ENCODE measurements at regions not wholly inside any gene's neighbourhood (a gene's known extent, or its start where the extent isn't known, plus 50 kb on each side); places are given as distances from the start of the nearest gene placed in this dataset.
"Not testable (repeated sequence)": the region's sequence is repeated elsewhere in the genome, so short reads cannot be mapped to it uniquely, and the experiment has no call there.

DNA sequence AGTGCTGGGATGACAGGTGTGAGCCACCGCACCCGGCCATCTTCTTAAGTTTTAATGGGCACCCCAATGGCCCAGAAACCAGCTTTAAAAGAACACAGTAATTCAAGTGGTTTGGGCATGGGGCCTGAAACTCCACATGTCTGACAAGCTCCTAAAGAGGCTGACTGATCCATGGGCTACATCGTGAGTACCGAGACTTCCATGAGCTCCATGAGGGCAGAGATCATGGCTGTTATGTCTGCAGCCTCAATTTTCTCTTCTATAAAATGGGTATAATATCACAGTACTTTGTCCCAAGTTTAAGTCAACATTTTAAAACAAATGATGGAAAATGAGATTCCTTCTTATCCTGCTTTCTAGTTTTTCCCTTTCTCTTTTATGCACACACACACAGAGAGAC is 397.6 kb upstream of the MAF start:
- no peak for DNase-seq

DNA sequence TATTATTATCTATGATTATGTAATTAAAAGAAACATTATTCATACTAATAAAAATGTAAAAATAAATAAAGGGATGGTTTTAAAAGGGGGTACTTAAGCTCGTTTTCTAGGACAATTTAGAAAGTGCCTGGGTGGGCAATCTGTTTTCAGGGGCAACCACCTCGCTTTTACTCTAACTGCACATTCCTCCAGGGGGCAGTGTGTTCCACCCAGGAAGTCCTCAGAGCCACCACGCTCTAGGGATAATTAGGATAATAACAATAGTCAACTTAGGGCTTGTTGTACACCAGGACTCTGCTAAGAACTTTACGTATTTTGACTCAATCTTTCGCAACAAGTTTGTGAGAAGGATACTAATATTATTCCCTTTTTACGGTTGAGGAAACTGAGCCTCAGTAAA is 396.7 kb upstream of the MAF start:
- peak; percentile 10 to 28 (median 24) for DNase-seq

DNA sequence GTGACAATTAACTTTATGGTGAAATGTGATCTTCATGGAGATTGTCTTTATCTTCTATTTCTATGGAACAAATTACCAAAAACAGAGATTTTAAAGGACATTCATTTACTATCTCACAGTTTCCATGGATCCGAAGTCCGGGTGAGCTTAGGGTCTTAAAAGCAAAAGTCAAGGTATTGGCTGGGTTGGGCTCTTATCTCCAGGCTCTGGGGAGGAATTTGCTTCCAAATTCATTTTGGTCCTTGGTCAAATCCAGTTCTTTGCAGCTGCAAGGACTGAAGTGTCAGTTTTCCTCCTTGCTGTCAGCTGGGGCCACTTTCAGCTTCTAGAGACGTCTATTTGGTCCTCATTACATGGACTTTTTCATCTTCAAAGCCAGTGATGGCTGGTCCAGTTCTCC is 395.8 kb upstream of the MAF start:
- no peak for DNase-seq

DNA sequence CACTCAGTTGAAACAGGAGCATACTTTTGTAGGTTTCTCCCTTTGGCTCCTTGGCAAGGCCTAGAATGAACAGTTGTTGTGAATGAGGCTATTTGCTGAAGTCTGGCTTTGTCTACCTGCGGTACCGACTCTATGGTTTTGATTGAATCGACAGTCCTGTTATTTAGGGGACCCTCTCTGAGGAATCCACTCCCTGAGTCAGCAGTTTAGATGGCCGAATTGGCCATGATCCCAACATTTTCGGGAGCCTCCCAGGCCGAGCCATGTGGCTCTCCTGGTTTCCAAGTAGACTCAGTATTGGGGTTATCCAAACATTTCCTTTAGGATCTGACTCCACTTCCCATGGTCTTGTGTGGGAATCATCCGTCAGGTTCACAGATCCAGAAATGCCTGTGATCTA is 394.8 kb upstream of the MAF start:
- DNase-seq = no peak

DNA sequence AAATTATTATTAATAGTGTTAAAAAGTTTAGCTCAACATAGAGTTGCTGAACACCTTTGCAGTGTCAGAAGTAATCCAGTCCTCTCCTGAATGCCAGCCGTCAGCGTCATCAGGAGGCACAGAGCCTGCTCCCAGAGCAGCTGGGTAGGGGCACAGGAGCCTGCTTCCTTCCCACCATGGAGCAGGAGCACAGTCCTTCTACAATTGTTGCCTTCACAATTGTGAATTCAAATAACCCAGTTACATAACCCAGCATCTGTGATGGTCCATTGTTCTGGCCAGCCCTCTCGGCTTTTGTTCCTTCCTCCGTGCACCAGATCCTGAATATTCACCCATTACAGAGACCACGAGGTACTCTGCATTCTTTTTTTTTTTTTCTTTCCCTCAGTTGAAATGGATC is 393.9 kb upstream of the MAF start:
- no peak for DNase-seq

DNA sequence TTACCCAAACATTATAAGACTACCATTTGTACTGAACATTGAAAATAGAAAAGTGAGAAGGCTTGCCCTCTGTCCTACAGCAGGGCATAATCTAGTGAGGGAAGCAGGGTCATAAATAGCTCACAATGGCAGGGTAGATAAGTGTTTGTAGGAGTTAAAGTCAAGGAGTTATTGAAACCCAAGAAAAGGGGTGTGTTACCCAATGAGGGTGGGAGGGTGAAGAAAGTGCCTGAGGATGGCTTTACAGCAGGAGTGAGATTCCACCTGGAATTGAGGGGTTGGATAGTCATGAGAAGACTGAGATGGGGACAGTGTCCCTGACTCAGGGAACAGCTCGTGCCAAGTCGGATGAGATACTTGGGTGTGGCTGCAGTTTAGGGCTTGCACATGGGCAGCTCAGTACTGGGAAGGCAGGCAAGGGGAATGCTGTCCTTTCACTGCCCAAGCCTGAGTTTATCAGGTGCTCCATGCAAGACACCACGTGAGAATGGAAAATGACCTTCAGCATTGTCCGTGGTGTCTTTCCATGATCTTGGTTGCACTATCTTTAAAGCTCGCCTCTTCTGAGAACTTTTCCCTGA is 393.2 kb upstream of the MAF start:
- no peak for DNase-seq

DNA sequence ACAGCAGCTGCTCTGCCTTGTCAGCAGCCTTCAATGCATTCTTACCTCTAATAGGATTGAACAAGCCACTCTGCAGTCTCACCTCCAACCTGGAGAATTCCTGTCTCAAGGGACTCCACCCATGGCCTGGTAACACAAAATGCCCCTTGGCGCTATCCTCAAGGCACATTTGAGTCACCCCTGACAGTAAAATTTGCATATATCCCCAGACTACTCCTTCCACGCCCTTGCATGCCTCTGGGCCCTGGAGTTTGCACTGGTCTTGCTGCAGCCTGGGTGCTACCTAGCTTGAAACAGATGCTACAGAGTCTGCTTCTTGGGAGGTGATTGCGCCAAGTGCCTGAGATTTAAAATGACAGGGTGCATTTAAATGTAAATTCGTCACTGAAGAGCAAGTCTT is 391.4 kb upstream of the MAF start:
- DNase-seq = no peak

DNA sequence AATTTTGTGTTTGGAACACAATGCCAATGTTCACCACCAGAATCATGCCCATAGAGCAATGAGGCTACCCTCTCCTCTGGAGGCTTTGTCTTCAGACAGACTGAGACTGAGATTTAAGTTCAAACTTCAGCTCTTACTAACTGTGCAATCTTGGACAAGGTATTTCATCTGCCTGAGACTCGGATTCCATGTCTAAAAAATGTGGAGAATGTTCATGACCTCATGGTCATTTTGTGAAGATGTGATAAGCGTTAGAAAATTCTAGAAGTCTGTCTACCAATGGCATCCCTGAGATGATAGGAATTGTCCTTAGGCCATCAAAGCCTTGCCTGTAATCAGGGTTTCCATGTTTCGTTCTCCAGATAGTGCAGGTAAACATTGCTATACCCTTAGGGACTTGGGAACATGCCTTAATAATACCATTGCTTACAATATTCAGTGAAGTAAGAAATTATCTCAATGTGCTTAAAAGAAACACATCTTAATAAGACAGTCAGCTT is 388.2 kb upstream of the MAF start:
- no peak for DNase-seq

DNA sequence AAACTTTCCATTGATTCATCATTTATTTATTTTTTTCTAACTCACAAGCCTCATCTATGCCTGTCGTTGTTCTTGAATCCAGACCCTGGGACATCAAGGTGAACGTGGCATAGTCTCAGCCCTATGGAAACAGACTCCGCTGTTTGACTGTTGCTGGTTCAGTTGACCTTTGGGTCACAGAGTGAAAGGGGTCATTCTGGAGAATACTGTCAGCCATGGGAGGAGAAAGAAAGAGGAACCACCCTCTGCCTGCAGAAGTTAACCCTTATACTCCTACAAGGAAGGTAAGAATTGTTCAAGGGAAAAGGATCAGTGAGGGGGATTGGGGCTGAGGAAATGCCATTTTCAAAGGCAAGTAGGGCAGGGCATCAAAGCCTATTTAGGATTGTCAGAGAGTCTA is 387.6 kb upstream of the MAF start:
- DNase-seq = peak in 2 of 3 donors; percentile 6 to 19

DNA sequence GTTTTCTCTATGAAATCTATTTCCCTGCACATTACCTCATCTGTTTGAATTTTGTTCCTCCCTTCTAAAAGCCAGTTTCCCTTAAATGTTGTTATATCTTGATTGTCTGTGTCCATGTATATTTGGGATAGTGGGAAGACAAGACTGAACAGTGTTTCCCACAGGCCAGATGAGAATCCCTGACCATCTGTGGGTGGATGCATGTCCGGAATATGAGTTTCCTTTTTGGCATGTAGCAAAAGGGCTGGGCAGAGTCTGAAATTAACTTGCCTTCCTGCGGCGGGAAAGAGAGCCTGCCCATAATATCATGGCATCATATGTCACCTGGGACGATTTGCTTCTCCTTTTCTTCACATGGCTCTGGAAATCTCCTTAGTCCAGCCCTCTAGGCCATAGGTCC is 385.8 kb upstream of the MAF start:
- no peak for DNase-seq

DNA sequence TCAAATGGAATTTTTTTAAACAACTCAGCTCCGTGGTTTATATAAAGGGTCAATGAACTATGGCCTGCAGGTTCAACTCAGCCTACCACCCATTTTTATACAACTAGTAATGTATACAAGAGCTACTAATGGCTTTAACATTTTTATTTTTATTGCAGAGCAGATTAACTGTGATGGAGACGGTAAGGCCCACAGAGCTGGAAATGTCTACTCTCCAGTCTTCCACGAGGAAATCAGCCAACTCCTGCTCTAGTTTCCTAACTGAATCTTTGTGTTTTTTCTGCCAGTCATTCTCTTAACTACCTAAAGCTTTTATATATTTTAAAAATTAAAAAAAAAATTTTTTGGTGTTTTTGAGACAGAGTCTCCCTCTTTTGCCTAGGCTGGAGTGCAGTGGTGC is 385.1 kb upstream of the MAF start:
- no peak for DNase-seq

DNA sequence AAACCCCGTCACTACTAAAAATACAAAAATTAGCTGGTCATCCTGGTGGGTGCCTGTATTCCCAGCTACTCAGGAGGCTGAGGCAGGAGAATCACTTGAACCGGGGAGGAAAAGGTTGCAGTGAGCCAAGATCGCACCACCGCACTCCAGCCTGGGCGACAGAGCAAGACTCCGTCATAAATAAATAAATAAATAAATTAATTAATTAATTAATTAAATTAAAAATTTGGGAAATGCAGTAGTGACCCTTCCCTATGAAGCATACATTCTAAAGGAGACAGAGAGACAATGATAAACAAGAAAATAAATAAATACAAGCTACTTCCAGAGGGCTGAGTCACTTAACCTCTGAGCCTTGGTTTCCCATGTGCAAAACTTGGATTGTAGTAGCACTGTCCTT is 383.6 kb upstream of the MAF start:
- DNase-seq = not testable (repeated sequence)

DNA sequence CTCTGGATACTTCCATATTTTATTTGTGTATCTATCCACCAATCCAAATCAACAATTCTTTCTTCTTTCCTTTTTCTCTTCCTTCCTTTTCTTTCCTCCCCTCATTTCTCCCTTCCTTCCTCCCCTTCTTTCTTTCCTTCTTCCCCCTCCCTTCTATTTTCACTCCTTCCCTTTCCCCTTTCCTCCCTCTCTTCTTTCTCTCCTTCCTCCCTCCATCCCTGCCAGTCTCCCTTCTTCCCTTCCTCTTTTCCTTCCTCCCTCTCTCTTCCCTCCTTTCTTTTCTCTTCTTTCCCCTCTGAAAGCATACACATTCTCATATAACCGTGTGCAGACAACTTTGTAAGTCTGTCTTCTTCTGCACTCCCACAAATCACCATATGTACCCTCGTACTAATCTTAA is 382.3 kb upstream of the MAF start:
- DNase-seq = no peak

DNA sequence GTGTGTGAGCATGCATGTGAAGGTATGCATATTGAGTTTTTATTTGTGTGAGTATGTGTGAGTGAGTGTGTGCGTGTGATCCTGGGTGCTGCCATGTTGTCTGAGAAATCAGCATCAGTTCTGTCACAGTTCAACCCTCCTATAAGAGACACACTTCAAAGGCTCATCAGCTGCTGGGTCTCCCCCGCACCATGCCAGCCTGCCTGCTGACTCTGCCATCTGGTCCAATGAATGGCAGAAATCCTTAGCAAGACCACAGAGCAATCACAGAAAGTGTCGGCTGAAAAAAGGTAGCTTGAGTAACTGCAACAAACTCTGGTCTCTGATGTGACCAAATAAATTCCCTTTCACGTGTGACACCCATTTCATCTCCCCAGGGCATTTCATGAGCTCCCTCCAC is 381.8 kb upstream of the MAF start:
- no peak for DNase-seq

DNA sequence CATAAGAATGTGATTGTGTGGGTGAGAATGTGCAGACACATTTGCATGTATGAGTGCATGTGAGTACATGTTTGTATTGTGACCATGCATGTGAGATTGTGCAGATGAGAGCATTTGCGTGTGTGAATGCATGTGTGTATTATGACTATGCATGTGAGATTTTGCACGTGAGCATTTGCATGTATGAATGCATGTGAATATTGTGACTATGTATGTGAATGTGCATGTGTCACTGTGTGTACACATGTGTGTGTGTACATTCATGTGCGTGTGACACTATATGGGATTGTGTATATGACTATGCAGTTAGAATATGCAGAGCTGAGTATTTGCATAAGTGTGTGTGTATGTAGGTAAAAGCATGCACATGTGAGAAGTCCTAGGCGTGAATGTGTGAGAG is 381.3 kb upstream of the MAF start:
- no peak for DNase-seq

DNA sequence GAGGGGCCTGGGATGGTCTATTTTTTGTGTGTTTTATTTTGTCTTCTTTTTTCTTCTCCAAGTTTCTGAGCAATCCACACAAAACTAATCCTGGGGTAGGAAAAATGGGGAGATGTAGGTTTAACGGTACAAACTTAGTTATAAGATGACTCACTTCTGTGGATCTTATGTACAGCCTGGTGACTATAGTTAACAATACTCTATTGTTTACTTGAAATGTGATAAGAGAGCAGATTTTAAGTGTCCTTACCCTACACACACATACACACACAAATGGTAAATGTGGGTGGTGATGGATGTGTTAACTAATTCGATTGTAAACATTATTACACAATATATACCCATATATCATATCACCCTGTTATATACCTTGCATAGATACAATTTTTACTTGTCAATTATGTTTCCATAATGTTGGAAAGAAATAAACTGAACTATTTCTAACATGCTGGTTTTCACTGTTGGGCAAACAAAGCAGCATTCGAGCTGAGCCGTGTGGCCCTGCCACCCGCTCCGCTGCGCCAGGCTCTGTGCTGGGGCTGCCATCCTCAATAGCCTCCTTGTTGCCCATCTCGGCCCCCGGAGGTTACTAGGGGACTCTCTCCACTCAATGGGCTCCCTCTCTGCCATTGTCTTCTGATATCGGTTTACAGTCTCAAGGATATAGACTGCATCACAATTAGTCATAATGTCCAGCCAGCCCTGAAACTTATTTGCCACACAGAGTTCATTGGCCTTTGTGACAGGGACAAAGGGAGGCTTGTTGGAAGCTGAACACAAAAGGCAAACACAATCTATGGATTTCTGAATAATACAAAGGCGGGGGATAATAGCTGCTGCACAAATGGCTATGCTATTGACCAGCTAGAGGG is 380.3 kb upstream of the MAF start:
- no peak for DNase-seq

DNA sequence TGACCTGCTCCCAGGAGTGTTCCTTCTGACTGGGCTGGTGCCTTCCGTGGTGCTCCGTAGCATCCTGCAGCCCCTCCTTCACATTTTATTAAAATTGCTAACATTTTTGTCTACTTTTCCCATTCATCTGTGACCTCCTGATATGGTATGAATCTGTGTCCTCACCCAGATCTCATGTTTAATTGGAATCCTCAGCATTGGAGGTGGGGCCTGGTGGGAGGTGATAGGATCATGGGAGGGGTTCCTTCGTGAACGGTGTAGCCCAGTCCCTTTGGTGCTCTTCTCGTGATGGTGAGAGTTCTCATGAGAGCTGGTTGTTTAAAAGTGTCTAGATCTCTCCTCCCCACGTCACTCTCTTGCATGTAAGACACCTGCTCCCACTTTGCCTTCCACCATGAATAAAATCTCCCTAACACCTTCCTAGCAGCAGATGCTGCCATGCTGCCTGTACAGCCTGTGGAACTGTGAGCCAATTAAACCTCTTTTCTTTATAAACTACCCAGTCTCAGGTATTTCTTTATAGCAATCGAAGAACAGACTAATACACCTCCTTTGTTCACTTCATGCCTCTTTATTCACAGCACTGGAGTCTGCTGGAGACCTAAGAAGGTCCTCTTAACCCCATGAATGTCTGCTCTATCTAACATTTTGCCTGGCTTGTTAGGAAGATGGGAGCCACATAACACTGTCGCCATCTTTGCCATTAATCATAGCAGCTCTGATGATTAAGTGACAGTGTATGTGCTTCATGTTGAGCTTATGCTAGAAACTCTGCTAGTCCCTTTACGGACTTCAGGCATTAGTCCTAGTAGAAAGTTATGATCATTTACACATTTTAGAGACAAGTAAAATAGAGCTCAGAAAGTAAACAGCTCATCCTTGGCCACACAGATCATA is 377.7 kb upstream of the MAF start:
- DNase-seq = no peak

DNA sequence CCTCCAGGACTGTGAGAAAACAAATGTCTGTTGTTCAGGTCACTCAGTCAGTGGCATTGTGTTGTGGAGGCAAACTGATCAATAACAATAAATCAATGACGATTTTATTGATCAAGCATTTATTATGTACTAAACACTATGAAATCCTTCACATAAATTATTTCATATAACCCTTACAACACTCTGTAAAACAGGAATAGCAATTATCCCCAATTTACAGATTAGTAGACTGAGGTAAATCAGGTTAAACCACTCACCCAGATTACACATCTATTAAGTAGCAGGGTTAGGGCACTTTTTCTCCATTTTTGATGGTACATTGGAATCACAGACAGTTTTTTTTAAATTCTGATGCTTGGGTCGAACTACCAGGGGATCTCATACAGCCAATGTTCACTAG is 372.8 kb upstream of the MAF start:
- DNase-seq = no peak

DNA sequence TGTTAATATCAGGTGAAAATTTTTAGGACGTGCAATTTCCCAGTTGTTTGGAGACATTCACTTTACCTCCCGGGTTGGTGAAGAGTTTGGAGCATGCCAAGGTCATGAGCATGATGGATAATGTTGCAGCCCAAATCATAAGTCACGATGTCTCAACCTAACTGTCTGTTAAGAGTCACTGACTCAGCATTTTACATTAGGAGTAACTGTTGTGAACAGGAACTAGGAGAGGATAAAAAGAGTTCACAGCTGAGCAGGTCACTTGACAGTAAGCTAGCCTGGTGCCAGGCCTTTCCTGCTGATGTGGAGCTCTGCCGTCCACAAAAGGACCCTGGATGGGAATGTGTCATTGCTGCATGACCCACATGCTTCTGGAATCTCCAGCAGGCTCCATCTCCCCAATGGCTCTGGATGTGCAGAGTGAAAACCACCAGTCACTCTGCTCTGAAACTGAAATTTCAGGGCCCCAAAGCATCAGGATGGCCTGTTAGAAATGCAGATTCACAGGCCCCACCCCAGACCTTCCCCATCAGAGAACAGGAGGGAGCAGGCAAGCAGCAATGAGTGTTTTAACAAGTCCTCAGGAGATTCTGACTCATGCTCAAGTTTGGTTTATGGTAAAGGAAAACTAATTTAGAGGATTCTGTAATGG is 371.6 kb upstream of the MAF start:
- peak; percentile 9 to 31 (median 26) for DNase-seq

DNA sequence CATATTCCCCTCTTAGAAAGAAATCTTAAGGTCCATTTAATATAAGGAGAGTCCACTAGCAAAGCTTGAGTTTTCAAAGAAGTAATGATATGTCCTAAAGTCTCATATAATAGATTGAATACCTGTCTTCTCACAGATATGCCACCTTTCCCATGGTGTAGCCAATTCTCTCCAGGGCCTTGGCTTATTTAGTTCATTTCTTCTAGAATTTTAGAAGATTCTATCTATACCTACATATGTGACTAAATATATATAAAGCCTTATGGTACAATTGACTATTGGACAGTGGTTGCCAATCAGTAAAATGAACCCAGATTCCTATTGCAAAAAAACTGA is 370.7 kb upstream of the MAF start:
- no peak for DNase-seq

DNA sequence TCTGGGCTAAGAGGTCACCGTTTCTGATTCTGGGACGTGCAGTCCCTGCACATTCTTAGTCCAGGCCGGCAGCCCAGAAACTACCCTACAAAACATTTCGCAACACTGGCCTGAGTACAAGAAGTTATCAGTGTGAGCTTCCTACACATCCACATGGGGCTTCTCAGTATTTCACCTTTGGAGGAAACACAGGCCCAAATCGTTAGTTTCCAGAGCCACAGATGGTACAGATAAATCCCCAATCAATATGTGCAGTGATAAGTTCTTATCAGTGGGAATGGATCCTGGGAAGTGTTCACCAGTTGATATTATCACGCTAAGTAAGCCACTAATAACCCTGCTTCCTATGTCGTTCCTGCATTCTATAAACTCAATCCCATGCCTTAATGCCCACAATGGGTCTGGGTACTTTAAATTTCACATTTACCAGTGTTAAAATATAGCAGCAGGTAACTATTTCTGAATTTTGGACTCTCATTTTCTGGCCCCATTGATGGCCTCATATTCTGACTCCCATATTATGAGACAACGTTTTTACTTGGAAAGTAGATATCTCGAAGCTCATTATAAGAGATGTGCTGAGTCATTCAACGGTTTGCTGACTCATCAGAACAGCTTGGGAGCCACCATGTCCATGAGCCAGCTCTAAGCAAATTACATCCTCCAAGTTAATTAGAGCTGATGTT is 370.2 kb upstream of the MAF start:
- peak; percentile 4 to 24 (median 22) for DNase-seq

DNA sequence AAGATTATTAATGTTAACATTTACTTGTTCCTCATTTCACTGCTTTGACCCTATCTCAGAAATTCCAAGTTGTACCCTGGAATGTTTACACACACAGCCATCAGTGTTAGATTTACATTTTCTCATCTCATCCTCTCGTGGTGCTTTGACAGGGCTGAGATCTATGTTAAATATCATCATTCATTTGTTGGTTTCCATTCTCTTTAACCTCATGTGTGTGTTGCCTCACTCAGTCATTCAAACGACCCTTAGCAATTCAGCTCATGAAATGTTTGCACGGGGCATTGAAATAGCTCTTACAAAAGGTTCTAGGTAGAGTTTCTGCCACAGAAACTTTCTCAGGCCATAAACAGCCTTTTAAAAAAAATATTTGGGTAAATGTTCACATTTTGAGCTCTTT is 369.6 kb upstream of the MAF start:
- DNase-seq = no peak

DNA sequence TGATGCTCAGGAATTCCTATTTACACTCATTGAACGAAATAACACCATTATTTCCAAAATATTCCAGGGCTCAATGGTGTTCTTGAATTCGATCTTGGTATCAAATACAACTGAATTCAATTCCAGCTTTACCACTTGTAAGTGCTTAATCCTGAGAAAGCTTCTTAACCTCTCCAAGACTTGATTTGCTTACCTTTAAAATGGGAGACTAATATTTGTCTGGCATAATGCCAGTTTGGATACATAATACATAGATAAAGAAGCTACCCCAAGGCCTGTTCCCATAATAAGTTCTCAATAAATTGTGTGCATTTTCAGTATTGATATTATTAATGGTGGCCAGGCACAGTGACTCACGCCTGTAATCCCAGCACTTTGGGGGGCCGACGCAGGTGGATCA is 368.9 kb upstream of the MAF start:
- no peak for DNase-seq
